Endothelial cell of umbilical vein (primary cell): ENCODE measurements at regions not wholly inside any gene's neighbourhood (a gene's known extent, or its start where the extent isn't known, plus 50 kb on each side); places are given as distances from the start of the nearest gene placed in this dataset.

ENCODE experiments used
- CTCF ChIP-seq, 2 donors: IDR thresholded peaks; 1 replicate in 1 of 2; 2 replicates in 1 of 2; pipeline ENCODE4 v1.5.1; 2011; ENCODE audit warnings: low read length in 2 of 2, mild to moderate bottlenecking in 2 of 2, moderate library complexity in 2 of 2, control low read depth in 1 of 2, inconsistent platforms in 1 of 2, low read depth in 1 of 2; ENCODE audit not compliant: insufficient read depth in 1 of 2; ENCODE audit errors: extremely low read depth in 1 of 2
- EZH2 ChIP-seq: IDR thresholded peaks from 2 replicates; pipeline ENCODE4 v1.6.1; 2012; ENCODE audit warnings: borderline replicate concordance, low read depth, mild to moderate bottlenecking, moderate library complexity, low read length, inconsistent platforms; ENCODE audit not compliant: severe bottlenecking
- FOS ChIP-seq: IDR thresholded peaks from 2 replicates; pipeline ENCODE4 v1.6.1; 2011; ENCODE audit warnings: mild to moderate bottlenecking, low read length, moderate library complexity, borderline replicate concordance; ENCODE audit not compliant: insufficient read depth
- GATA2 ChIP-seq: IDR thresholded peaks from 2 replicates; pipeline ENCODE4 v1.7.0; 2011; ENCODE audit warnings: low read depth, mild to moderate bottlenecking, moderate library complexity, mixed read lengths, low read length; ENCODE audit not compliant: insufficient read length, insufficient read depth
- JUN ChIP-seq: IDR thresholded peaks from 2 replicates; pipeline ENCODE4 v1.6.1; 2011; ENCODE audit warnings: borderline replicate concordance, low read depth; ENCODE audit not compliant: insufficient read length, insufficient read depth
- MYC ChIP-seq: IDR thresholded peaks from one replicate; pipeline ENCODE4 v1.6.1; 2011; ENCODE audit warnings: mild to moderate bottlenecking, low read depth, low read length
- POLR2A ChIP-seq: IDR thresholded peaks from 2 replicates; pipeline ENCODE4 v1.6.1; 2012; ENCODE audit warnings: low read depth, mild to moderate bottlenecking, control low read depth, low read length
- POLR2AphosphoS5 ChIP-seq: IDR thresholded peaks from 2 replicates; pipeline ENCODE4 v1.6.1; 2012; ENCODE audit warnings: low read depth, mild to moderate bottlenecking, control low read depth, low read length, moderate library complexity; ENCODE audit not compliant: insufficient read depth
- TF ChIP-seq, protein P1 (sequence below): IDR thresholded peaks from 2 replicates; pipeline ENCODE4 v1.6.1; 2011; ENCODE audit not compliant: insufficient read depth, insufficient read length

- no peak for TF ChIP-seq POLR2AphosphoS5
- no peak for TF ChIP-seq EZH2
- no peak for TF ChIP-seq CTCF (IDR thresholded peaks at IDR 0.05; ENCODE audit: extremely low read depth in 1 of 2, insufficient read depth in 1 of 2, low read depth in 1 of 2, low read length in 2 of 2)
- TF ChIP-seq POLR2A: no peak
- no peak for TF ChIP-seq JUN
- no peak for TF ChIP-seq MYC
- TF ChIP-seq, protein P1, sequence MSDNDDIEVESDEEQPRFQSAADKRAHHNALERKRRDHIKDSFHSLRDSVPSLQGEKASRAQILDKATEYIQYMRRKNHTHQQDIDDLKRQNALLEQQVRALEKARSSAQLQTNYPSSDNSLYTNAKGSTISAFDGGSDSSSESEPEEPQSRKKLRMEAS: no peak
- no peak for TF ChIP-seq GATA2
- TF ChIP-seq FOS: no peak
Observed at GRCh38 chr10:21311426-21311825, 214.1 kb downstream of the SKIDA1 start.
